ENCODE measurements at regions not wholly inside any gene's neighbourhood (a gene's known extent, or its start where the extent isn't known, plus 50 kb on each side); places are given as distances from the start of the nearest gene placed in this dataset.

- TF ChIP-seq CTCF (IDR thresholded peaks at IDR 0.05) (no peak), POLR2A (IDR thresholded peaks at IDR 0.05) (no peak)
These were observed 242.1 kb upstream of the IRX1 start for GRCh38 chr5:3353561-3353960.

All from breast epithelium (tissue), 3 donors.